ENCODE measurements at regions not wholly inside any gene's neighbourhood (a gene's known extent, or its start where the extent isn't known, plus 50 kb on each side); places are given as distances from the start of the nearest gene placed in this dataset.

DNA sequence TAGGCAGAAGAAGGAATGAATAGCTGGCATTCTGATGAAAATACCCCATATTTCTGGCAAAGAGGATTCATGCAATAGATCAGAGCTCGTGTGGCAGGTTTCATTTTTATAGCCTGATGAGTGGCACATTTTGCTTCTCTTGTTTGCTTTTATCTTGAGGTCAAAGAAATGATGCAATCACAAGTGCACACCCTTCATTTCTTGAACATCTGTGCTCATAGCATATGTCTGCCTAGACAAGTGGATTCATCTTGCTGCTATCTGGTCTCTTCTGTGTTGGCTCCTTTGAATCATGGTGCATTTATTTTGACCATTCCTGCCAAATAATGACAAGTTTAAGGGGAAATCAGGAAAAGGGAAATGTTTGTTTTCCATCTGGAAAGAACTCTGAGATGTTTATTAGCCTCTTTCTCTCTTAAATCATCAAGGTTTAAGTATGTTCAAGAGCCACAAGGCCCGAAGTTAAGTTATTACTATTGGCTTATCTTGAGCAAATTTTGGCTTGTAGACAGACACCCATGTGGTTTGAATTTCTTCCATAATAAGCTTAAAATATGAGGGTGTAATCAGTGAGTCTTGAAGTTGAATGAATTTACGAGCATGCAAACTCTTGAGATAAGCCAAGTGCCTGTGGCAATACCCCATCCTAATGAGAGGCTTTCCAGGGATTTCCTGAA, 59.3 kb upstream of the HS3ST1 start:
- no peak for TF ChIP-seq EZH2 (IDR thresholded peaks at IDR 0.05)
- no peak for TF ChIP-seq POLR2AphosphoS5 (IDR thresholded peaks at IDR 0.05; ENCODE audit: borderline replicate concordance, low read depth, low read length)
- TF ChIP-seq FOXP2 (optimal IDR thresholded peaks at IDR 0.05; ENCODE audit: control extremely low read depth, extremely low read length, insufficient read depth), result no peak
